ENCODE measurements at regions not wholly inside any gene's neighbourhood (a gene's known extent, or its start where the extent isn't known, plus 50 kb on each side); places are given as distances from the start of the nearest gene placed in this dataset.

DNA sequence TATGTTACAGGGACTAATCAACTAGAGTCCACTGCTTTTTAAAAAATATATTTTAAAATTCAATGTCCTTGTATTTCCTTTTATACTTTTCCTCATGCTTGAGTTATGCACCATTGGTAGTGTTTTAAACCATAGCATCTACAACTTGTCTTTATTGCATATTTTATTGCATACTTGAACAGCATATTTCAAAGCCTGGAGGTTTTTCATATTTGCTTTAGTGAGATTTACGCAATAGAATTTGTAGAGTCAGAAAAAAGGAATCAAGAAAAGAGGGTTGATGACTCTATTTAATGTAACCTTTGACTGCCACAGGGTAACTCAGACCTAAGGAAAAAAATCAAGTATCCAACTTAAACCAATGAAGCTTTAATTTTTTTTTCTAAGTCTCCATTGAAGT is 1165.7 kb upstream of the IGFBP7 start:
- 95 to 96% methylated on average over 1 of the region's 1 CpG for WGBS, 2 donors
- H3K36me3 ChIP-seq: no peaks in the 10 kb centered on the region
- intact Hi-C loops (cut with DNase I): no loop called here

GRCh38 chr4:58274553-58274952 is 1164.4 kb upstream of the IGFBP7 start:
- DNase-seq: no peak
- Histone ChIP-seq H3K27me3 (no peaks in the 10 kb centered on the region), H3K27ac (no peak overlapping the region), H3K4me1 (no peaks in the 10 kb centered on the region), H3K4me3 (replicated peaks in 1 of 3) (no peak overlapping the region), H3K9me3 (no peaks in the 10 kb centered on the region), H3K36me3 (no peaks in the 10 kb centered on the region)
- WGBS, 2 donors: 85 to 96% methylated on average over 5 of the region's 5 CpGs
- intact Hi-C loops (cut with DNase I): no loop called here
- TF ChIP-seq POLR2A (IDR thresholded peaks at IDR 0.05) (no peak), CTCF (IDR thresholded peaks at IDR 0.05) (no peak)

More for the DNA sequence above, 1165.7 kb upstream of the IGFBP7 start:
- no peak for DNase-seq
- Histone ChIP-seq H3K27ac (no peak overlapping the region), H3K4me1 (no peaks in the 10 kb centered on the region), H3K9me3 (no peaks in the 10 kb centered on the region), H3K27me3 (no peaks in the 10 kb centered on the region), H3K4me3 (replicated peaks in 1 of 3) (no peak overlapping the region)
- no peak for TF ChIP-seq POLR2A (IDR thresholded peaks at IDR 0.05)
- no peak for TF ChIP-seq CTCF (IDR thresholded peaks at IDR 0.05)

DNA sequence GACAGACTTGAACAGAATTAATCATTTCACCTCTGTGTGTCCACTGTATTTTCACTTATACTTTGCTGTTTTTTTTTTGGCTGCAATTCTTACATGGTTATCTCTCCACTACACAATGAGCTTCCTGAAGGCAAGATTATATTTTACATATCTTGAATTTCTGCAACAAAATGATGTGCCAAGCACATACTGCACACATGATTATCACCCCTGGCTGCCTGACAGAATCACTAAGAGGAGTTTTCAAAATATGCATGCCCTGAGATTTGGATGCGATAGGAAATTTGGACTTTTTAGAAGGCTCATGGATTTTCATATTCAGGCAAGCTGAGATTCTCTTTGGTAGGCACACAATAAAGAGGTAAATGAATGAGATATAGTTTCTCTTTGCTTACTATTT is 1162.1 kb upstream of the IGFBP7 start:
- H3K27ac ChIP-seq: no peak overlapping the region
- intact Hi-C loops (cut with DNase I): no loop called here
- H3K36me3 ChIP-seq: no peaks in the 10 kb centered on the region
- 85 to 95% methylated on average over 1 of the region's 1 CpG for WGBS, 2 donors
- TF ChIP-seq POLR2A (IDR thresholded peaks at IDR 0.05) (no peak), CTCF (IDR thresholded peaks at IDR 0.05) (no peak)
- no peak overlapping the region for H3K4me3 ChIP-seq (replicated peaks in 1 of 3)
- H3K27me3 ChIP-seq: no peaks in the 10 kb centered on the region
- no peaks in the 10 kb centered on the region for H3K4me1 ChIP-seq
- no peak for DNase-seq
- H3K9me3 ChIP-seq: no peaks in the 10 kb centered on the region

GRCh38 chr4:58265734-58266133 is 1155.5 kb upstream of the IGFBP7 start:
- Histone ChIP-seq H3K27ac (no peak overlapping the region), H3K4me1 (no peaks in the 10 kb centered on the region), H3K4me3 (replicated peaks in 1 of 3) (no peak overlapping the region), H3K27me3 (no peaks in the 10 kb centered on the region), H3K36me3 (no peaks in the 10 kb centered on the region), H3K9me3 (no peaks in the 10 kb centered on the region)
- no peak for DNase-seq
- intact Hi-C loops (cut with DNase I): no loop called here
- 72 to 82% methylated on average over 2 of the region's 2 CpGs for WGBS, 2 donors
- TF ChIP-seq CTCF (IDR thresholded peaks at IDR 0.05): no peak
- TF ChIP-seq POLR2A (IDR thresholded peaks at IDR 0.05): no peak

- no peak for DNase-seq
- no peak overlapping the region for H3K27ac ChIP-seq
- no peaks in the 10 kb centered on the region for H3K27me3 ChIP-seq
- intact Hi-C loops (cut with DNase I): no loop called here
- H3K36me3 ChIP-seq: no peaks in the 10 kb centered on the region
- H3K4me3 ChIP-seq (replicated peaks in 1 of 3): no peak overlapping the region
- TF ChIP-seq CTCF (IDR thresholded peaks at IDR 0.05) (no peak), POLR2A (IDR thresholded peaks at IDR 0.05) (no peak)
- no peaks in the 10 kb centered on the region for H3K9me3 ChIP-seq
- H3K4me1 ChIP-seq: no peaks in the 10 kb centered on the region
These were observed 1151.3 kb upstream of the IGFBP7 start for GRCh38 chr4:58261526-58261925.
